CD14-positive monocyte (primary cell): ENCODE measurements at regions not wholly inside any gene's neighbourhood (a gene's known extent, or its start where the extent isn't known, plus 50 kb on each side); places are given as distances from the start of the nearest gene placed in this dataset.

ENCODE experiments used
- DNase-seq, 3 donors: peaks; one replicate each; pipeline ENCODE4 v3.0.0-alpha.2; 2011 to 2022
- H2AFZ ChIP-seq: 2 replicates; pipeline ENCODE4 v1.6.0; 2012; ENCODE audit warnings: mild to moderate bottlenecking, low read depth, low read length, inconsistent platforms; ENCODE audit not compliant: insufficient read depth, poor library complexity, severe bottlenecking
- H3K27ac ChIP-seq, 2 donors: 1 replicate in 1 of 2; 2 replicates in 1 of 2; pipeline ENCODE4 v1.5.1; 2012 to 2013; ENCODE audit warnings: low read length in 2 of 2, control low read depth in 1 of 2, inconsistent platforms in 1 of 2, low read depth in 1 of 2, mild to moderate bottlenecking in 1 of 2
- H3K27me3 ChIP-seq, 2 donors: one replicate each; pipeline versions ENCODE4 v1.6.0 to v1.6.1; 2011 to 2013; ENCODE audit warnings: low read length in 2 of 2; ENCODE audit not compliant: control insufficient read depth in 2 of 2, insufficient read depth in 2 of 2
- H3K36me3 ChIP-seq, 2 donors: replicated peaks in 1 of 2; 1 replicate in 1 of 2; 2 replicates in 1 of 2; pipeline versions ENCODE4 v1.5.1 to v1.6.1; 2012 to 2013; ENCODE audit warnings: low read length in 2 of 2, control low read depth in 1 of 2, inconsistent platforms in 1 of 2, mild to moderate bottlenecking in 1 of 2; ENCODE audit not compliant: insufficient read depth in 2 of 2, control insufficient read depth in 1 of 2
- H3K4me1 ChIP-seq, 2 donors: 1 replicate in 1 of 2; 2 replicates in 1 of 2; pipeline versions ENCODE4 v1.5.1 to v1.6.1; 2012 to 2013; ENCODE audit warnings: low read length in 2 of 2, control low read depth in 1 of 2, inconsistent platforms in 1 of 2, mild to moderate bottlenecking in 1 of 2, moderate library complexity in 1 of 2; ENCODE audit not compliant: insufficient read depth in 2 of 2, control insufficient read depth in 1 of 2
- H3K4me2 ChIP-seq: replicated peaks from 2 replicates; pipeline ENCODE3; 2012; ENCODE audit warnings: low read length, moderate library complexity, mild to moderate bottlenecking; ENCODE audit not compliant: poor library complexity, severe bottlenecking; ENCODE audit errors: extremely low read depth
- H3K4me3 ChIP-seq, 3 experiments: fragments of 200-600 bp in 1 of 3; sonication (generic) in 1 of 3; replicated peaks in 1 of 3; 1 replicate in 2 of 3; 2 replicates in 1 of 3; pipeline ENCODE4 v1.5.1; 2011 to 2013; ENCODE audit warnings: low read length in 3 of 3, mild to moderate bottlenecking in 3 of 3, control low read depth in 2 of 3, low read depth in 2 of 3, inconsistent platforms in 1 of 3, moderate library complexity in 1 of 3
- H3K79me2 ChIP-seq: 2 replicates; pipeline ENCODE4 v1.6.0; 2012; ENCODE audit warnings: mild to moderate bottlenecking, control low read depth, inconsistent platforms, low read length, moderate library complexity; ENCODE audit not compliant: insufficient read depth
- H3K9ac ChIP-seq: 2 replicates; pipeline ENCODE4 v1.6.0; 2017; ENCODE audit warnings: low read length, mild to moderate bottlenecking; ENCODE audit not compliant: insufficient read depth, poor library complexity, severe bottlenecking
- H3K9me3 ChIP-seq, 2 donors: replicated peaks in 1 of 2; 1 replicate in 1 of 2; 2 replicates in 1 of 2; pipeline versions ENCODE4 v1.5.1 to v1.6.1; 2012 to 2013; ENCODE audit warnings: low read length in 2 of 2, control low read depth in 1 of 2; ENCODE audit not compliant: control insufficient read depth in 1 of 2, insufficient read depth in 1 of 2
- H4K20me1 ChIP-seq: 2 replicates; pipeline ENCODE4 v1.6.0; 2012; ENCODE audit warnings: mild to moderate bottlenecking, low read length, control low read depth, moderate library complexity; ENCODE audit not compliant: insufficient read depth
- H3K27ac Mint-ChIP-seq, 7 donors: one replicate each; pipeline ENCODE4 v1.8.0; 2020; ENCODE audit warnings: mild to moderate bottlenecking in 7 of 7, mixed read lengths in 7 of 7, moderate library complexity in 6 of 7, inconsistent platforms in 2 of 7
- H3K27me3 Mint-ChIP-seq, 3 donors: one replicate each; pipeline ENCODE4 v1.8.0; 2021 to 2022; ENCODE audit warnings: low read depth in 3 of 3, mild to moderate bottlenecking in 3 of 3, mixed read lengths in 3 of 3, moderate library complexity in 3 of 3, inconsistent platforms in 1 of 3
- H3K36me3 Mint-ChIP-seq, 2 donors: one replicate each; pipeline ENCODE4 v1.8.0; 2020; ENCODE audit warnings: mixed read lengths in 2 of 2, inconsistent platforms in 1 of 2, mild to moderate bottlenecking in 1 of 2
- H3K4me1 Mint-ChIP-seq: one replicate; pipeline ENCODE4 v1.8.0; 2020; ENCODE audit warnings: mild to moderate bottlenecking, mixed read lengths
- H3K4me3 Mint-ChIP-seq, 2 donors: one replicate each; pipeline ENCODE4 v1.8.0; 2020; ENCODE audit warnings: mild to moderate bottlenecking in 2 of 2, mixed read lengths in 2 of 2, moderate library complexity in 1 of 2
- H3K9me3 Mint-ChIP-seq, 7 donors: one replicate each; pipeline ENCODE4 v1.8.0; 2020 to 2022; ENCODE audit warnings: mixed read lengths in 7 of 7, mild to moderate bottlenecking in 6 of 7, moderate library complexity in 6 of 7, inconsistent platforms in 2 of 7
- WGBS: methylation state at CpG from one replicate; pipeline ENCODE4 v1.1.5; 2013; ENCODE audit warnings: missing lambda C conversion rate; ENCODE audit not compliant: insufficient coverage; 5-methylcytosine and 5-hydroxymethylcytosine counted together
- intact Hi-C, 2 donors: fragments of 100-400 bp; cut with micrococcal nuclease; formaldehyde crosslinking; loops; one replicate each; pipeline versions ENCODE4 v1.15.0 to v1.15.1; 2023
- TF ChIP-seq, protein P1 (sequence below): fragments of 200-600 bp; IDR thresholded peaks from one replicate; pipeline ENCODE4 v1.8.0; 2022; ENCODE audit warnings: antibody characterized with exemption, mild to moderate bottlenecking

DNA sequence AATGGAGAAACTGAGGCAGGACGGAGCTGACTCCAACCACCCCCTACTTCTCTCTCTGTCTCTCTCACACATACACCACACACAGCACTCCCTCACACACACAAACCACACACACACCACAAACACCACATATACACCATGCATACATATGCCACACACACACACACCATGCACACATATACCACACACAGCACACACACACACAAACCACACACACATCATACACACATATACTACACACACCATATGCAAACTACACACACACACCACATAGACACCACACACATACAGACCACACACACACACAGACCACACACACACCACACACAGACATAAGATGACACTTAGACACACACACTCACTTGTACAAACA is 94.3 kb downstream of the RIPK4 start:
- no peak for DNase-seq
- Histone ChIP-seq H3K27me3 (no peaks in the 10 kb centered on the region), H3K9ac (no peak overlapping the region), H2AFZ (peak overlapping the region; percentile 18), H3K27ac (no peak overlapping the region), H3K79me2 (no peaks in the 10 kb centered on the region), H3K36me3 (no peaks in the 10 kb centered on the region), H3K4me2 (no peak overlapping the region), H3K4me3 (no peak overlapping the region), H4K20me1 (no peaks in the 10 kb centered on the region), H3K9me3 (no peaks in the 10 kb centered on the region), H3K4me1 (peaks cover 14 to 21% of the 10 kb centered on the region in 2 donors)
- TF ChIP-seq, protein P1, sequence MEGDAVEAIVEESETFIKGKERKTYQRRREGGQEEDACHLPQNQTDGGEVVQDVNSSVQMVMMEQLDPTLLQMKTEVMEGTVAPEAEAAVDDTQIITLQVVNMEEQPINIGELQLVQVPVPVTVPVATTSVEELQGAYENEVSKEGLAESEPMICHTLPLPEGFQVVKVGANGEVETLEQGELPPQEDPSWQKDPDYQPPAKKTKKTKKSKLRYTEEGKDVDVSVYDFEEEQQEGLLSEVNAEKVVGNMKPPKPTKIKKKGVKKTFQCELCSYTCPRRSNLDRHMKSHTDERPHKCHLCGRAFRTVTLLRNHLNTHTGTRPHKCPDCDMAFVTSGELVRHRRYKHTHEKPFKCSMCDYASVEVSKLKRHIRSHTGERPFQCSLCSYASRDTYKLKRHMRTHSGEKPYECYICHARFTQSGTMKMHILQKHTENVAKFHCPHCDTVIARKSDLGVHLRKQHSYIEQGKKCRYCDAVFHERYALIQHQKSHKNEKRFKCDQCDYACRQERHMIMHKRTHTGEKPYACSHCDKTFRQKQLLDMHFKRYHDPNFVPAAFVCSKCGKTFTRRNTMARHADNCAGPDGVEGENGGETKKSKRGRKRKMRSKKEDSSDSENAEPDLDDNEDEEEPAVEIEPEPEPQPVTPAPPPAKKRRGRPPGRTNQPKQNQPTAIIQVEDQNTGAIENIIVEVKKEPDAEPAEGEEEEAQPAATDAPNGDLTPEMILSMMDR = no peak
- Mint-ChIP-seq H3K27ac (peak overlapping the region in 1 of 7 donors; percentile 76), H3K4me3 (no peak overlapping the region), H3K4me1 (peaks cover 20% of the 10 kb centered on the region), H3K36me3 (no peaks in the 10 kb centered on the region), H3K27me3 (peaks cover 3 to 9% (median 5%) of the 10 kb centered on the region in 3 donors), H3K9me3 (peaks cover 0 to 4% (median 0%) of the 10 kb centered on the region in 7 donors)
- intact Hi-C loops = loop anchor here in 1 of 2 donors (10.0 kb wide), 1 partner anchor 92 kb away; the partner anchor contains the start of gene RIPK4
- 56% methylated on average over 1 of the region's 1 CpG for WGBS

DNA sequence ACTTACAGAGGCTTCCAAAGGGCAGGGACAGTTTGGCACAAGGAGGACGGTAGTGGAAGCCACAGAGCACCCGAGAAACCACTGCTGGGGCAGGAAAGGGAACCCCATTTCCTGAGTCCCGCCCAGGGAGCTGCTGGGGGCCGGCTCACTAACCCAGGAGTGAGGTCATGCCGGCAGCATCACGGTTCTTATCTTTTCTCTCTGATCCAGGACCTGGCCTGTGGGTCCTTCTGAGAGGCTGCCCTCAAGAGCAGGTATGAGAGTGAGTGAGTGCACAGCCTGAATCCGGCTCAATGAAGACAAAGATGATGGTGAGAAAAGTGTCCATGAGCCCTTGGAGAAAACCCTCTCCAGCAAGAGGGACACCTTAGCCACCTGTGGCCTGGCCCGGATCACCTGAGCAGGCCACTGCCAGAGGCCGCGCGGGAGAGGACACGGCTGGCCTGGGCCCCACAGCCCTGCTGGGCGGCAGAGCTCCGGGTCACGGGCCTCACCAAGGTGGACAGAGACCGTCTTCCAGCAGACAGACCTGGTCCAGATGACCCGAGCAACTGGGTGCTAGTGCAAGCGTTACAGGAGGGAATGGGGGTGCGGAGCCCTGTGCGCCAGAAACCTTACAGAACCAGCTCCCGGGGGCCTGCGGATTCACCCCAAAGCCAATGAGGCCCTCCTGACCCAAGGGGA is 94.9 kb downstream of the RIPK4 start:
- Histone ChIP-seq H2AFZ (peak overlapping the region; percentile 18), H4K20me1 (no peaks in the 10 kb centered on the region), H3K9ac (peak overlapping the region; percentile 30), H3K4me3 (peak overlapping the region in 1 of 3 experiments; percentile 31), H3K27me3 (no peaks in the 10 kb centered on the region), H3K27ac (peak overlapping the region; percentile 5 to 8), H3K4me2 (peak overlapping the region; percentile 54), H3K79me2 (no peaks in the 10 kb centered on the region), H3K4me1 (peaks cover 17 to 26% of the 10 kb centered on the region in 2 donors), H3K9me3 (no peaks in the 10 kb centered on the region), H3K36me3 (no peaks in the 10 kb centered on the region)
- DNase-seq = peak in 2 of 3 donors; percentile 14 to 25
- peak overlapping the region in 4 of 7 donors; percentile 28 to 68 (median 51) for H3K27ac Mint-ChIP-seq
- peaks cover 0 to 4% (median 0%) of the 10 kb centered on the region in 7 donors for H3K9me3 Mint-ChIP-seq
- no peaks in the 10 kb centered on the region for H3K36me3 Mint-ChIP-seq
- peaks cover 25% of the 10 kb centered on the region for H3K4me1 Mint-ChIP-seq
- peak overlapping the region in 1 of 2 donors; percentile 81 for H3K4me3 Mint-ChIP-seq
- peaks cover 2 to 6% (median 3%) of the 10 kb centered on the region in 3 donors for H3K27me3 Mint-ChIP-seq
- WGBS = 68% methylated on average over 22 of the region's 22 CpGs
- intact Hi-C loops = loop anchor here in 1 of 2 donors (10.0 kb wide), 1 partner anchor 93 kb away; the partner anchor contains the start of gene RIPK4
- TF ChIP-seq, protein P1 = no peak
